Kidney glomerular epithelial cell (primary cell): ENCODE measurements at regions not wholly inside any gene's neighbourhood (a gene's known extent, or its start where the extent isn't known, plus 50 kb on each side); places are given as distances from the start of the nearest gene placed in this dataset.
"Not testable (repeated sequence)": the region's sequence is repeated elsewhere in the genome, so short reads cannot be mapped to it uniquely, and the experiment has no call there.

ENCODE experiments used
- DNase-seq: peaks from one replicate; lab custom pipeline; 2025; lab: John Stamatoyannopoulos, UW

DNA sequence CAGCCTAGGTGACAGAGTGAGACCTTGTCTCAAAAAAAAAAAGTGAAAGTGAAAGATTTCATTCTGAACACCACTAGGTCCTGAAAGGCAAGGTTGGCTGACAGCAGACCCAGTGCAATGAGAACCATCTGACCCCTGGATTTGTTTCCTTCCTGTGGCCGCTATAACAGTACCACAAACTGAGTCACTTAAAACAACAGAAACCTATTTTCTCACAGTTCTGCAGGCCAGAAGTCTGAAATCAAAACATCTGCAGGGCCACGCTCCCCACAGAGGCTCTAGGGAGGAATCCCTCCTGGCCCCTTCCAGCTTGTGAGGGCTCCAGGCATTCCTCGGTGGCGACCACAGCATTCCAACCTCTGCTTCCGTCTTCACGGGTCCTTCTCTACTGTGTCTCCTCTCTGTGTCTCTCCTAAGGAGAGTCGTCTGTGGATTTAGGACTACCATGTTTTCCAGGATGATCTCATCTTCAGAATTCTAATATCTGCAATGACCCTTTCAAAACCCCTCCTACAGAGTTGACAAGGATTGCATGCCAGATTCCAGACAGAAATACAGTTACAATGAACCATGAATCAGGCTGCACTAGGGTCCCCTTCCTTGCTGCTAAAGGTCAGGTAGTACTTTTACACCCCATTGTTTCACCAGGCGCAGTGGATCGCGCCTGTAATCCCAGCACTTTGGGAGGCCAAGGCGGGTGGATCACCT lies 78.0 kb upstream of the ADGRL1 start:
- peak; percentile 95 for DNase-seq

DNA sequence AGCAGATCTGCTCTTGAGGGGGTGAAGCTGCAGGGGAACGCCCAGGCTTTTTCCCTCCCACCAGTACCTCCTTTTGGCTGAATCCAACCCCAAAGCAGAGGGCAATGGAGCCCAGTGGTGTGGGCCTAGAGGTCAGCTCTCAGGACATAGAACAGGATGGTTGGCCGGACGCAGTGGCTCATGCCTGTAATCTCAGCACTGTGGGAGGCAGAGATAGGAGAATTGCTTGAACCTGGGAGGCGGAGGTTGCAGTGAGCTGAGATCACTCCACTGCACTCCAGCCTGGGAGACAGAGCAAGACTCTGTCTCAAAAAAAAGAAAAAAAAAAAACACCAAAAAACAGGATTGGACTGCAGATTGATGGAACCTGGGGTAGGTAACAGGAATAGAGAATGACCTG lies 73.3 kb upstream of the ADGRL1 start:
- DNase-seq, result not testable (repeated sequence)

DNA sequence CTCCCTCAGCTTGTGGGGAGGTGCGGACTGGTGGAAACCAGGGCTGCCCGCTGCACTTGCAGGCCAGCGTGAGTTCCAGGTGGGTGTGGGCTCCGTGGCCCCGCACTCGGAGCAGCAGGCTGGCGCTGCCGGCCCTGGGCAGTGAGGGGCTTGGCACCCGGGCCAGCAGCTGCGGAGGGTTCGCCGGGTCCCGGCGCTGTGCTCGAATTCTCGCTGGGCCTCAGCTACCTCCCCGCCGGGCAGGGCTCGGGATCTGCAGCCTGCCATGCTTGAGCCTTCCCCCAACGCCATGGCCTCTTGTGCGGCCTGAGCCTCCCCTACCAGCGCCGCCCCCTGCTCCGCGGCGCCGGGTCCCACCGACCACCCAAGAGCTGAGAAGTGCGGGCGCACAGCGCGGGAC lies 71.6 kb upstream of the ADGRL1 start:
- no peak for DNase-seq

DNA sequence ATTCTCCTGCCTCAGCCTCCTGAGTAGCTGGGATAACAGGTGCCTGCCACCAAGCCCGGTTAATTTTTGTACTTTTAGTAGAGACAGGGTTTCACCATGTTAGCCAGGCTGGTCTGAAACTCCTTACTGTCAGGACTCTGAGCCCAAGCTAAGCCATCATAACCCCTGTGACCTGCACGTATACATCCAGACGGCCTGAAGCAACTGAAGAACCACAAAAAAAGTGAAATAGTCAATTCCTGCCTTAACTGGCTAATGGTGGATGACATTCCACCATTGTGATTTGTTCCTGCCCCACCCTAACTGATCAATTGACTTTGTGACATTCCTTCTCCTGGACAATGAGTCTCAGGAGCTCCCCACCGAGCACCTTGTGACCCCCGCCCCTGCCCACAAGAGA lies 69.9 kb upstream of the ADGRL1 start:
- not testable (repeated sequence) for DNase-seq

DNA sequence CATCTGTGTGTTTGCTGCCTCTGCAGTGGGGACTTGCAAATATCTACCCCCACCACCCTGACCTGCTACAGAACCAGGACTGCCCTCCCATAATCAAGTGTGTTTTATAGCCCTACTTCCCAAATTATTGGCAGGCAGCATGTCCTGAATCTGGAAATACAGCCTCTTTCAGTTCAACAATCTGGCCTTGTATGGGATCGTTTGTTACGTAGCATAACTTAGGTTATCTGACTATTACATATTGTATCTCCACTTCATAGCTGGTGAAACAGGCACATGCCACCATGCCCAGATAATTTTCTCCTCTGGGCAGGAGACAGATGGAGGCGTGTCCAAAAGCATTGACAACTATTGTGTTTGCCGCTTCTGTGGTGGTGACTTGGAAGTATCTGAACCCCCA lies 66.7 kb upstream of the ADGRL1 start:
- no peak for DNase-seq

DNA sequence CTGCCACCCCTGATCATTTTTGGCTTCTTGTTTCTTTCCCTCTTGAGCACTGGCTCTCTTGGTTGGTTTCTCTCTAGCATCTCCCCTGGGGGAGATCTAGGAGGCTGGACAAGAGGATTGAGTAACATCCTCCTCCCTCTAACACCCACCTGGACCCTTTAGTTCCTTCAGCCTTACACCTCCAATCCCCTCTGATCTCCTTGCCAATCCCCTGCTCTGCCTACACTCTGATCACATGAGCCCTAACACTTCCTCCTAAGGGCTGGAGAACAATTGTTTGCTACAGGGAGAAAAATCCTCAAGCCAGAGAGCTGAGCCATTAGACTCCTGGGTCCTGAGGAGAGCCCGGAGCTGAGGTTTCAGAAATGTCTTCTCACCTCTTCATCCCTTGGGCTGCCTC lies 65.9 kb upstream of the ADGRL1 start:
- no peak for DNase-seq

DNA sequence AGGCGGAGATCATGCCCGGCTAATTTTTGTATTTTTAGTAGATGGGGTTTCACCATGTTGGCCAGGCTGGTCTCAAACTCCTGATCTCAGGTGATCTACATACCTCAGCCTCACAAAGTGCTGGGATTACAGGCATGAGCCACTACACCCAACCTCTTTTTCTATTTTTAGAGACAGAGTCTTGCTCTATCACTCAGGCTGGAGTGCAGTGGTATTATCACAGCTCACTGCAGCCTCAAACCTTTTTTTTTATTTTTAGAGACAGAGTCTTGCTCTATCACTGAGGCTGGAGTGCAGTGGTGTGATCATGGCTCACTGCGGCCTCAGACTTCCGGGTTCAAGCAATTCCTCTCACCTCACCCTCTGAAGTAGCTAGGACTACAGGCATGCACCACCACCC lies 64.6 kb upstream of the ADGRL1 start:
- not testable (repeated sequence) for DNase-seq

DNA sequence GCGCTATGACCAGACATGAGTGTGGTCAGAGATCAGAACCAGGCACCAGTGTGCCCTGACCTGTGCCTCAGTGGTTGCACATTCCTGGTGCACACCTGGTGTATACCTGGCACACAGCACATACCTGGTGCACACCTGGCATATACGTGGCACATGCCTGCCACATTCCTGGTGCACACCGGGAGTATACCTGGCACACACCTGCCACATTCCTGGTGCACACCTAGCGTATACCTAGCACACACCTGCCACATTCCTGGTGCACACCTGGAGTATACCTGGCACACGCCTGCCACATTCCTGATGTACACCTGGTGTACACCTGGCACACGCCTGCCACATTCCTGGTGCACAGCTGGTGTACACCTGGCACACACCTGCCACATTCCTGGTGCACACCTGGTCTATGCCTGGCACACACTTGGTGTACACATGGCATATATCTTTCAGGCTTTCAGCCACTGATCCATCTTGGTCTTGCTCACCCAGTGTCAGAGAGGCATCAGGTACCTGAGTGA lies 61.3 kb upstream of the ADGRL1 start:
- DNase-seq, result no peak

DNA sequence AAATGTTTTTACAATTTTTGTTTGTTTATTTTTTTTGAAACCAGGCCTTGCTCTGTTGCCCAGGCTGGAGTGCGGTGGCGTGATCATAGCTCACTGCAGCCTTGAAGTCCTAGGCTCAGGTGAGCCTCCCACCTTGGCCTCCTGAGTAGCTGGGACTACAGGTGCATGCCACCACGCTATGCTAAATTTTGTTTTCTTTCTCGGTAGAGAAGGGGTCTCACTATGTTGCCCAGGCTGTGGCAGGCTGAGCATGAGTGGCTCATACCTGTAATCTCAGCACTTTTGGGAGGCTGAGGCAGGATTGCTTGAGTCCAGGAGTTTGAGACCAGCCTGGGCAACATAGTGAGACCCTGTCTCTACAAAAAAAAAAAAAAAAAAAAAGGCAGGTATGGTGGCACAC lies 60.2 kb upstream of the ADGRL1 start:
- DNase-seq, result not testable (repeated sequence)

DNA sequence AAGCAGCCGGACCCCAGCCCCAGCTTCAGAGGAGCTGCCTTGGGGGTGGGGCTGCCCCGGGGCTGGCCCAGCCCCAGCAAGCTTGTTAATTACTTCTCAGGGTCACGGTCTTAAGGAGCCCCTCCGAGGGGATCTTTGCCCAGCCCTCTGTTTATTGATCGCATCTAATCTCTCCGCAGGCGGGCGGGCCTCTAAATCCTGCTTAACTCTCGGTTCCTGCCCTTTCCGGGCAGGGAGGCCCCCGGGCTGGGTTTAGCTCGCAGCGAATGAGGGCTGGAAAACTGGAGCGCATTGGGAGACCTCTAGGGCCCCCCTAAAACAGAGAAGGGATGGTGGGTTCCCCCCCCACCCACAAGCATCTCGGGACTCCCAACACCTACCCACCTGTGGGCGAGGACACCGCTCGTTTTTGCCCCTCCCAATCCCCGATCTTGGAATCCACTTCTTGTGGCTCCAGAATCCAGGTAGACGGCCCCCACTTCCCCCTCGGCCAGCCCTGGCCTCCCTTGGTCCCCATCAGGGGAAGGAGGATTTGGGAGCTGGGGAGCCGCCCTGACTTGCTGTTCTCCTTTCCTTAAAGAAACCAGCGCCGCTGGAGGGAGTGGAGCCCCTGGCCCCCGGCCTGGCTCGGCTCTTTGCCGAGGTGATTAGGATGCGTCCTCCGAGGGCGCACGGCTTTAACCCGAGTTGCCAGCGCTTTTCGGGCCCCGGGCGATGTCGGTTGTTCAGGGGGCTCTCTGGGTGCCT lies 59.5 kb upstream of the ADGRL1 start:
- no peak for DNase-seq

DNA sequence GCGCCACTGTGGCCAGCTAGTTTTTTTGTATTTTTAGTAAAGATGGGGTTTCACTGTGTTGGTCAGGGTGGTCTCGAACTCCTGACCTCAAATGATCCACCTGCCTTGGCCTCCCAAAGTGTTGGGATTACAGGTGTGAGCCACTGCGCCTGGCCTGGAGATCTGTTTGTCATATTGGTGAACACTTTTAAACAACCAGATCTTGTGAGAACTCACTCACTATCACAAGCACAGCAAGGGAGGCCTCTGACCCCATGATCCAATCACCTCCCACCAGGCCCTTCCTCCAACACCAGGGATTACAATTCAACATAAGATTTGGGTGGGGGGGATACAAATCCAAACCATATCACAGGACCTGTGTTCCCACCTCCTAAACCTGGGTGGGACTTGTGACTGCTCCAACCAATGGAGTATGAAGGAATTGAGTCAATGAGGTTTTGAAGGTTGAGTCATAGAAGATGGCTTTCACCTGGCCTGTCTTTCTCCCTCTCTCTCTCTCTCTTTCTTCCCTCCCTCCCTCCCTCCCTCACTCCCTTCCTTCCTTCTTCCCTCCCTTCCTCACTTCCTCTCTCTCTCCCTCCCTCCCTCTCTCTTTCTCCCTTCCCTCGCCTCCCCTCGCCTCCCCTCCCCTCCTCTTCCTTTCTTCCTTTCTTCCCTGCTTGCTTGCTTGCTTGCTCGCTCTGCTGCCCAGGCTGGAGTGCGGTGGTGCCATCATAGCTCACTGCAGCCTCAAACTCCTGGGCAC lies 50.1 kb upstream of the ADGRL1 start:
- DNase-seq, result peak; percentile 57
